CD4-positive, CD25-positive, alpha-beta regulatory T cell (primary cell): ENCODE measurements at regions not wholly inside any gene's neighbourhood (a gene's known extent, or its start where the extent isn't known, plus 50 kb on each side); places are given as distances from the start of the nearest gene placed in this dataset.

Source experiments
- ATAC-seq, 2 donors: fragments of 150-1000 bp; cut with Tn5 transposase; one replicate each; pipeline ENCODE4 v1.10.0; 2021; ENCODE audit warnings: low read depth in 2 of 2, moderate number of reproducible peaks in 2 of 2, moderate library complexity in 1 of 2
- DNase-seq, 3 donors: peaks; one replicate each; pipeline versions ENCODE4 v3.0.0 to v3.0.0-alpha.2; 2012 to 2022; ENCODE audit warnings: mixed read lengths in 1 of 3
- H3K27ac ChIP-seq: one replicate; pipeline ENCODE4 v1.7.0; 2013; ENCODE audit warnings: mild to moderate bottlenecking, low read length; ENCODE audit not compliant: insufficient read depth, poor library complexity, severe bottlenecking
- H3K27me3 ChIP-seq: one replicate; pipeline ENCODE4 v1.7.0; 2013; ENCODE audit warnings: low read length; ENCODE audit not compliant: control insufficient read depth, insufficient read depth
- H3K36me3 ChIP-seq: one replicate; pipeline ENCODE4 v1.7.0; 2013; ENCODE audit warnings: mild to moderate bottlenecking, low read length, moderate library complexity; ENCODE audit not compliant: control insufficient read depth, insufficient read depth
- H3K4me1 ChIP-seq: 2 replicates; pipeline ENCODE4 v1.7.0; 2013; ENCODE audit warnings: mild to moderate bottlenecking, low read length; ENCODE audit not compliant: insufficient read depth, control insufficient read depth, poor library complexity, severe bottlenecking
- H3K4me3 ChIP-seq: one replicate; pipeline ENCODE4 v1.7.0; 2013; ENCODE audit warnings: low read depth, mild to moderate bottlenecking, low read length, moderate library complexity
- H3K9me3 ChIP-seq, 2 experiments: 1 replicate in 1 of 2; 2 replicates in 1 of 2; pipeline ENCODE4 v1.7.0; 2013; ENCODE audit warnings: low read length in 2 of 2, mild to moderate bottlenecking in 1 of 2, moderate library complexity in 1 of 2; ENCODE audit not compliant: control insufficient read depth in 2 of 2
- H3K27ac Mint-ChIP-seq, 3 donors: one replicate each; pipeline ENCODE4 v1.8.0; 2020 to 2022; ENCODE audit warnings: mild to moderate bottlenecking in 3 of 3, mixed read lengths in 3 of 3, moderate library complexity in 2 of 3
- H3K27me3 Mint-ChIP-seq: one replicate; pipeline ENCODE4 v1.8.0; 2022; ENCODE audit warnings: mild to moderate bottlenecking, mixed read lengths
- H3K36me3 Mint-ChIP-seq: one replicate; pipeline ENCODE4 v1.8.0; 2020; ENCODE audit warnings: mixed read lengths
- H3K4me1 Mint-ChIP-seq, 4 donors: one replicate each; pipeline ENCODE4 v1.8.0; 2020 to 2022; ENCODE audit warnings: mixed read lengths in 4 of 4, mild to moderate bottlenecking in 1 of 4
- H3K4me3 Mint-ChIP-seq, 4 donors: one replicate each; pipeline ENCODE4 v1.8.0; 2020 to 2022; ENCODE audit warnings: mild to moderate bottlenecking in 4 of 4, mixed read lengths in 4 of 4, moderate library complexity in 3 of 4
- H3K9me3 Mint-ChIP-seq, 7 donors: one replicate each; pipeline ENCODE4 v1.8.0; 2020 to 2022; ENCODE audit warnings: mixed read lengths in 7 of 7, mild to moderate bottlenecking in 3 of 7, moderate library complexity in 2 of 7

- no peak overlapping the region for H3K4me3 ChIP-seq
- no peak for DNase-seq
- H3K4me3 Mint-ChIP-seq = no peak overlapping the region
- H3K27ac ChIP-seq = no peak overlapping the region
- H3K27me3 Mint-ChIP-seq = peaks cover 30% of the 10 kb centered on the region
- no peaks in the 10 kb centered on the region for H3K9me3 ChIP-seq
- H3K4me1 Mint-ChIP-seq = no peaks in the 10 kb centered on the region
- H3K27ac Mint-ChIP-seq = no peak overlapping the region
- peaks cover 2% of the 10 kb centered on the region for H3K27me3 ChIP-seq
- no peaks in the 10 kb centered on the region for H3K4me1 ChIP-seq
- no peaks in the 10 kb centered on the region for H3K36me3 ChIP-seq
- no peaks in the 10 kb centered on the region for H3K36me3 Mint-ChIP-seq
- peaks cover 0 to 4% (median 0%) of the 10 kb centered on the region in 7 donors for H3K9me3 Mint-ChIP-seq
- ATAC-seq = no peak
Observed at GRCh38 chr15:69505956-69506556, 53.4 kb downstream of the RPLP1 start.

GRCh38 chr15:69508659-69509058, 56.0 kb downstream of the RPLP1 start:
- Histone ChIP-seq H3K36me3 (no peaks in the 10 kb centered on the region), H3K9me3 (no peaks in the 10 kb centered on the region), H3K27me3 (peaks cover 4% of the 10 kb centered on the region), H3K4me3 (no peak overlapping the region), H3K27ac (no peak overlapping the region), H3K4me1 (no peaks in the 10 kb centered on the region)
- no peaks in the 10 kb centered on the region for H3K4me1 Mint-ChIP-seq
- H3K27ac Mint-ChIP-seq = no peak overlapping the region
- H3K27me3 Mint-ChIP-seq = peaks cover 26% of the 10 kb centered on the region
- ATAC-seq (no peak), DNase-seq (no peak)
- peaks cover 0 to 4% (median 0%) of the 10 kb centered on the region in 7 donors for H3K9me3 Mint-ChIP-seq
- H3K36me3 Mint-ChIP-seq = no peaks in the 10 kb centered on the region
- H3K4me3 Mint-ChIP-seq = no peak overlapping the region

- peaks cover 0 to 4% (median 0%) of the 10 kb centered on the region in 7 donors for H3K9me3 Mint-ChIP-seq
- Histone ChIP-seq H3K4me1 (no peaks in the 10 kb centered on the region), H3K27me3 (peaks cover 5% of the 10 kb centered on the region), H3K36me3 (no peaks in the 10 kb centered on the region), H3K9me3 (no peaks in the 10 kb centered on the region), H3K4me3 (no peak overlapping the region), H3K27ac (no peak overlapping the region)
- H3K27ac Mint-ChIP-seq = no peak overlapping the region
- no peak for ATAC-seq
- peaks cover 23% of the 10 kb centered on the region for H3K27me3 Mint-ChIP-seq
- H3K4me1 Mint-ChIP-seq = no peaks in the 10 kb centered on the region
- no peaks in the 10 kb centered on the region for H3K36me3 Mint-ChIP-seq
- no peak overlapping the region for H3K4me3 Mint-ChIP-seq
- no peak for DNase-seq
Observed at GRCh38 chr15:69509131-69509530, 56.5 kb downstream of the RPLP1 start.

GRCh38 chr15:69510556-69510955, 57.9 kb downstream of the RPLP1 start:
- peaks cover 27% of the 10 kb centered on the region for H3K27me3 Mint-ChIP-seq
- no peak for ATAC-seq
- H3K4me3 ChIP-seq = no peak overlapping the region
- DNase-seq = no peak
- H3K4me1 ChIP-seq = no peaks in the 10 kb centered on the region
- peaks cover 9% of the 10 kb centered on the region for H3K27me3 ChIP-seq
- no peak overlapping the region for H3K27ac ChIP-seq
- H3K4me1 Mint-ChIP-seq = no peaks in the 10 kb centered on the region
- no peaks in the 10 kb centered on the region for H3K36me3 ChIP-seq
- no peak overlapping the region for H3K27ac Mint-ChIP-seq
- H3K9me3 ChIP-seq = no peaks in the 10 kb centered on the region
- H3K9me3 Mint-ChIP-seq = peaks cover 0 to 4% (median 0%) of the 10 kb centered on the region in 7 donors
- no peaks in the 10 kb centered on the region for H3K36me3 Mint-ChIP-seq
- no peak overlapping the region for H3K4me3 Mint-ChIP-seq

GRCh38 chr15:69511015-69511414, 58.4 kb downstream of the RPLP1 start:
- H3K4me1 Mint-ChIP-seq = no peaks in the 10 kb centered on the region
- H3K27ac Mint-ChIP-seq = no peak overlapping the region
- peaks cover 9% of the 10 kb centered on the region for H3K27me3 ChIP-seq
- ATAC-seq (no peak), DNase-seq (no peak)
- H3K27ac ChIP-seq = no peak overlapping the region
- H3K4me3 ChIP-seq = no peak overlapping the region
- no peaks in the 10 kb centered on the region for H3K36me3 Mint-ChIP-seq
- peaks cover 27% of the 10 kb centered on the region for H3K27me3 Mint-ChIP-seq
- H3K9me3 ChIP-seq = no peaks in the 10 kb centered on the region
- H3K36me3 ChIP-seq = no peaks in the 10 kb centered on the region
- H3K4me3 Mint-ChIP-seq = no peak overlapping the region
- peaks cover 0 to 4% (median 0%) of the 10 kb centered on the region in 7 donors for H3K9me3 Mint-ChIP-seq
- H3K4me1 ChIP-seq = no peaks in the 10 kb centered on the region

GRCh38 chr15:69511716-69512340, 59.2 kb downstream of the RPLP1 start:
- DNase-seq = no peak
- no peaks in the 10 kb centered on the region for H3K4me1 ChIP-seq
- H3K27ac ChIP-seq = no peak overlapping the region
- H3K9me3 ChIP-seq = no peaks in the 10 kb centered on the region
- ATAC-seq = no peak
- H3K4me3 ChIP-seq = no peak overlapping the region
- peaks cover 0 to 4% (median 0%) of the 10 kb centered on the region in 7 donors for H3K9me3 Mint-ChIP-seq
- H3K27me3 Mint-ChIP-seq = peaks cover 27% of the 10 kb centered on the region
- H3K4me1 Mint-ChIP-seq = no peaks in the 10 kb centered on the region
- H3K4me3 Mint-ChIP-seq = no peak overlapping the region
- H3K27me3 ChIP-seq = peaks cover 9% of the 10 kb centered on the region
- H3K27ac Mint-ChIP-seq = no peak overlapping the region
- H3K36me3 Mint-ChIP-seq = no peaks in the 10 kb centered on the region
- no peaks in the 10 kb centered on the region for H3K36me3 ChIP-seq

- no peaks in the 10 kb centered on the region for H3K36me3 ChIP-seq
- Mint-ChIP-seq H3K27me3 (peaks cover 18% of the 10 kb centered on the region), H3K9me3 (peaks cover 0 to 4% (median 0%) of the 10 kb centered on the region in 7 donors), H3K4me3 (no peak overlapping the region), H3K4me1 (no peaks in the 10 kb centered on the region), H3K36me3 (no peaks in the 10 kb centered on the region), H3K27ac (no peak overlapping the region)
- H3K4me3 ChIP-seq = no peak overlapping the region
- DNase-seq (no peak), ATAC-seq (no peak)
- H3K4me1 ChIP-seq = no peaks in the 10 kb centered on the region
- H3K27ac ChIP-seq = no peak overlapping the region
- peaks cover 9% of the 10 kb centered on the region for H3K27me3 ChIP-seq
- no peaks in the 10 kb centered on the region for H3K9me3 ChIP-seq
Observed at GRCh38 chr15:69513450-69513960, 60.9 kb downstream of the RPLP1 start.

GRCh38 chr15:69513986-69514385, 61.4 kb downstream of the RPLP1 start:
- ATAC-seq (no peak), DNase-seq (no peak)
- peaks cover 0 to 4% (median 0%) of the 10 kb centered on the region in 7 donors for H3K9me3 Mint-ChIP-seq
- peaks cover 18% of the 10 kb centered on the region for H3K27me3 Mint-ChIP-seq
- no peak overlapping the region for H3K27ac Mint-ChIP-seq
- H3K36me3 Mint-ChIP-seq = no peaks in the 10 kb centered on the region
- no peak overlapping the region for H3K4me3 Mint-ChIP-seq
- H3K9me3 ChIP-seq = no peaks in the 10 kb centered on the region
- no peaks in the 10 kb centered on the region for H3K4me1 Mint-ChIP-seq
- H3K36me3 ChIP-seq = no peaks in the 10 kb centered on the region
- H3K27me3 ChIP-seq = peaks cover 9% of the 10 kb centered on the region
- no peak overlapping the region for H3K27ac ChIP-seq
- no peak overlapping the region for H3K4me3 ChIP-seq
- H3K4me1 ChIP-seq = no peaks in the 10 kb centered on the region
